CD4-positive, alpha-beta T cell (primary cell): ENCODE measurements at regions not wholly inside any gene's neighbourhood (a gene's known extent, or its start where the extent isn't known, plus 50 kb on each side); places are given as distances from the start of the nearest gene placed in this dataset.

Experiments
- ATAC-seq: fragments of 200-7000 bp; cut with Tn5 transposase; one replicate; pipeline ENCODE4 v1.10.0; 2022; ENCODE audit warnings: mild to moderate bottlenecking; ENCODE audit not compliant: poor library complexity
- CTCF ChIA-PET: fragments of 350-600 bp; sonication (Branson Sonifier 250); formaldehyde crosslinking; loops from one replicate; lab custom pipeline; 2021; ENCODE audit warnings: antibody characterized with exemption, inconsistent platforms; lab: Charles Lee
- POLR2A ChIA-PET: fragments of 350-600 bp; sonication (Branson Sonifier 250); formaldehyde crosslinking; loops from one replicate; lab custom pipeline; 2021; ENCODE audit warnings: antibody characterized with exemption, inconsistent platforms; lab: Charles Lee
- DNase-seq, 14 experiments: peaks; one replicate each; pipeline ENCODE4 v3.0.0-alpha.2; 2013 to 2020; ENCODE audit warnings: mixed read lengths in 2 of 14
- H3K27ac ChIP-seq, 2 donors: one replicate each; pipeline versions ENCODE4 v1.5.1 to v1.7.0; 2013; ENCODE audit warnings: low read length in 2 of 2, low read depth in 1 of 2, mild to moderate bottlenecking in 1 of 2
- H3K27me3 ChIP-seq, 2 experiments: 1 replicate in 1 of 2; 2 replicates in 1 of 2; pipeline versions ENCODE4 v1.6.1 to v1.7.0; 2013; ENCODE audit warnings: low read length in 2 of 2, control low read depth in 1 of 2, mild to moderate bottlenecking in 1 of 2, moderate library complexity in 1 of 2; ENCODE audit not compliant: insufficient read depth in 2 of 2, control insufficient read depth in 1 of 2
- H3K36me3 ChIP-seq: one replicate; pipeline ENCODE4 v1.6.1; 2013; ENCODE audit warnings: low read length, control low read depth; ENCODE audit not compliant: insufficient read depth
- H3K4me1 ChIP-seq: one replicate; pipeline ENCODE4 v1.6.1; 2013; ENCODE audit warnings: low read length, control low read depth; ENCODE audit not compliant: insufficient read depth
- H3K4me3 ChIP-seq: one replicate; pipeline ENCODE4 v1.5.1; 2013; ENCODE audit warnings: mild to moderate bottlenecking, low read length, moderate library complexity
- H3K9me3 ChIP-seq, 2 experiments: 1 replicate in 1 of 2; 2 replicates in 1 of 2; pipeline versions ENCODE4 v1.6.1 to v1.7.0; 2013; ENCODE audit warnings: low read length in 2 of 2, mild to moderate bottlenecking in 2 of 2, control low read depth in 1 of 2, moderate library complexity in 1 of 2; ENCODE audit not compliant: control insufficient read depth in 1 of 2, insufficient read depth in 1 of 2
- H3K27ac Mint-ChIP-seq: one replicate; pipeline ENCODE4 v1.8.0; 2020; ENCODE audit warnings: mixed read lengths
- H3K27me3 Mint-ChIP-seq: one replicate; pipeline ENCODE4 v1.8.0; 2021; ENCODE audit warnings: mixed read lengths
- H3K36me3 Mint-ChIP-seq: one replicate; pipeline ENCODE4 v1.8.0; 2021; ENCODE audit warnings: low read depth, mixed read lengths
- H3K4me1 Mint-ChIP-seq: one replicate; pipeline ENCODE4 v1.8.0; 2021; ENCODE audit warnings: low read depth, mixed read lengths
- H3K4me3 Mint-ChIP-seq: one replicate; pipeline ENCODE4 v1.8.0; 2020; ENCODE audit warnings: mild to moderate bottlenecking, mixed read lengths
- H3K9me3 Mint-ChIP-seq: one replicate; pipeline ENCODE4 v1.8.0; 2020; ENCODE audit warnings: mixed read lengths
- intact Hi-C, 2 experiments: fragments of 100-400 bp; cut with DNase I in 1 of 2; cut with micrococcal nuclease in 1 of 2; formaldehyde crosslinking; loops; one replicate each; pipeline versions ENCODE4 v1.15.1 to v1.9.0; 2023 to 2025; cut with DNase I, micrococcal nuclease
- TF ChIP-seq, protein P1 (sequence below): fragments of 200-600 bp; IDR thresholded peaks from one replicate; pipeline ENCODE4 v1.8.0; 2022; ENCODE audit warnings: antibody characterized with exemption, mild to moderate bottlenecking

DNA sequence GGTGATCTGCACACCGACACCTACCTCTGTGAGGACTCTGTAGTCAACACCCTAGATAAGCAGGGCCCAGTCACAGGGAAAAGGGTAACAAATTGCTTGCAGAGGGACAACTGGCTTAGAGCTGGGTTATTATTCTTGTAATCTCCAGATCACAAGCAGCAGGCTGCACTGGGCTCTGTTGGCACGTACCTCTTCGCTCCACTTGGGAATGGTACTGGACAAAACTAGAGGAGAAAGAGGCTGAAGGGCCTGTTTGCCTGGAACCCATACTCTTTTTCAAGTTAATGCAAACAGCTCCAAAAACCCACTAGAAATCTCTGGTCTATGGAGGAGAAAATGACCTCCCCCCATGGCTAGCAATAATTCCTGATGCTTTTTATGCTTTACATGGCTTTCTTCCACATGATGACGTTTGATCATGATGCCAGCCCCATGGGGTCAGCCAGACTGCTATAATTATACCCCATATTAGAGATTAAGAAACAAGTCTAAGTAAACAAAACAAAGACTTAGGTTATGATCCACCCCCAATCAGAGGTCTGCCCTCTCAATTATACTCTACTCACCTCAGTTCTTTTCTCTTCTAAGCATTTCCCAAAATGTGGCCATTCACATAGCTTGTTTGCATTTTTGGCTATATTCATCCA, 190.0 kb downstream of the UNC5CL start:
- H3K36me3 Mint-ChIP-seq: no peaks in the 10 kb centered on the region
- TF ChIP-seq, protein P1, sequence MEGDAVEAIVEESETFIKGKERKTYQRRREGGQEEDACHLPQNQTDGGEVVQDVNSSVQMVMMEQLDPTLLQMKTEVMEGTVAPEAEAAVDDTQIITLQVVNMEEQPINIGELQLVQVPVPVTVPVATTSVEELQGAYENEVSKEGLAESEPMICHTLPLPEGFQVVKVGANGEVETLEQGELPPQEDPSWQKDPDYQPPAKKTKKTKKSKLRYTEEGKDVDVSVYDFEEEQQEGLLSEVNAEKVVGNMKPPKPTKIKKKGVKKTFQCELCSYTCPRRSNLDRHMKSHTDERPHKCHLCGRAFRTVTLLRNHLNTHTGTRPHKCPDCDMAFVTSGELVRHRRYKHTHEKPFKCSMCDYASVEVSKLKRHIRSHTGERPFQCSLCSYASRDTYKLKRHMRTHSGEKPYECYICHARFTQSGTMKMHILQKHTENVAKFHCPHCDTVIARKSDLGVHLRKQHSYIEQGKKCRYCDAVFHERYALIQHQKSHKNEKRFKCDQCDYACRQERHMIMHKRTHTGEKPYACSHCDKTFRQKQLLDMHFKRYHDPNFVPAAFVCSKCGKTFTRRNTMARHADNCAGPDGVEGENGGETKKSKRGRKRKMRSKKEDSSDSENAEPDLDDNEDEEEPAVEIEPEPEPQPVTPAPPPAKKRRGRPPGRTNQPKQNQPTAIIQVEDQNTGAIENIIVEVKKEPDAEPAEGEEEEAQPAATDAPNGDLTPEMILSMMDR: no peak
- H3K27me3 Mint-ChIP-seq: peaks cover 17% of the 10 kb centered on the region
- H3K4me1 Mint-ChIP-seq: no peaks in the 10 kb centered on the region
- Histone ChIP-seq H3K36me3 (no peaks in the 10 kb centered on the region), H3K9me3 (no peaks in the 10 kb centered on the region), H3K27me3 (peaks cover 2 to 13% of the 10 kb centered on the region in 2 experiments), H3K4me3 (no peak overlapping the region), H3K27ac (no peak overlapping the region), H3K4me1 (no peaks in the 10 kb centered on the region)
- ATAC-seq: no peak
- intact Hi-C loops: loop anchor here in 1 of 2 experiments (5.0 kb wide), 1 partner anchor 1487 kb away; no protein-coding TSS in a partner anchor
- no peak for DNase-seq
- no peaks in the 10 kb centered on the region for H3K9me3 Mint-ChIP-seq
- CTCF ChIA-PET: no interaction called here
- POLR2A ChIA-PET: no interaction called here
- H3K4me3 Mint-ChIP-seq: no peak overlapping the region
- H3K27ac Mint-ChIP-seq: no peak overlapping the region

DNA sequence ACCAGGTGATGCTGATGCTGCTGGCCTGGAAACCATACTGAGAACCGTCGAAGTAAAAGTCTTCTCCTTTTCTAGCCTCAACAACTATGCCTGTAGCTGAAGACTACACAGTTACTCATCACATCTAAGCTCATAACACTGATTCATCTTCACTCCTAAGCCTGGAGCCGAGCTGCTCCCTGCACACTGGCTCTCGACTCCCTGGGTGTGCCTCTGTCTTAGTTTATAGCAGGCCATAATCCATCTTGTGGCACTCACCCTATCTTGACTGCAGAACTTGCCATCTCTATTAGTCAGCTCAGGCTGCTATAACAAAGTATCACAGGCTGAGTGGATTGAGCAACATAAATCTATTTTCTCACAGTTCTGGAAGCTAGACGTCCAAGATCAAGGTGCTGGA, 191.0 kb downstream of the UNC5CL start:
- Mint-ChIP-seq H3K27me3 (peaks cover 26% of the 10 kb centered on the region), H3K9me3 (no peaks in the 10 kb centered on the region), H3K36me3 (no peaks in the 10 kb centered on the region), H3K4me1 (no peaks in the 10 kb centered on the region), H3K27ac (no peak overlapping the region), H3K4me3 (no peak overlapping the region)
- ATAC-seq: no peak
- Histone ChIP-seq H3K4me3 (no peak overlapping the region), H3K27ac (no peak overlapping the region), H3K9me3 (no peaks in the 10 kb centered on the region), H3K27me3 (peaks cover 2 to 15% of the 10 kb centered on the region in 2 experiments), H3K36me3 (no peaks in the 10 kb centered on the region), H3K4me1 (no peaks in the 10 kb centered on the region)
- DNase-seq: no peak
- intact Hi-C loops: loop anchor here in 1 of 2 experiments (5.0 kb wide), 1 partner anchor 1486 kb away; no protein-coding TSS in a partner anchor
- ChIA-PET CTCF (no interaction called here), POLR2A (no interaction called here)
- TF ChIP-seq, protein P1: no peak

DNA sequence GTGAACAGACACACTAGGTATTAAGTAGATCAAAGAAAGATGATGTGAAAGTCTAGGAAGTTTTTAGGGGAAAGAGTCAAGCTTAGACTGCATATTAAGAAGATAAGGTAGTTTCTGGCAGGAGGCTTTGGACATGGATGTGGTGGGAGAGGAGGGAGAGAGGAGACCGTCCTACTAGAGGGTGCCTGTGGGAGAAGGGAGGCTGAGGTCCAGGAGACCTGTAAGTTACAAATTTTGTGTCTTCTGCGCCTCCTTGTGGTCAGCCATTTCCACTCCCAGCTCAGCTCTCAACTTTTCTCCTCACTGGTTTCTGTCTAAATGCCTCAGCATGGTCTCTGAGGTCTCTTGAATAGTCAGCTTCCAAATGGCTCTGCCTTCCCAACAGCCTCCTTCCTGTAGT, 193.5 kb downstream of the UNC5CL start:
- CTCF ChIA-PET: no interaction called here
- intact Hi-C loops: loop anchor here in 1 of 2 experiments (5.0 kb wide), 1 partner anchor 1483 kb away; no protein-coding TSS in a partner anchor
- H3K27me3 Mint-ChIP-seq: peaks cover 35% of the 10 kb centered on the region

More for the DNA sequence above, 193.5 kb downstream of the UNC5CL start:
- Histone ChIP-seq H3K36me3 (no peaks in the 10 kb centered on the region), H3K4me3 (no peak overlapping the region), H3K9me3 (no peaks in the 10 kb centered on the region), H3K27me3 (peaks cover 2 to 15% of the 10 kb centered on the region in 2 experiments), H3K27ac (no peak overlapping the region), H3K4me1 (no peaks in the 10 kb centered on the region)
- no peak overlapping the region for H3K27ac Mint-ChIP-seq
- POLR2A ChIA-PET: no interaction called here
- no peak overlapping the region for H3K4me3 Mint-ChIP-seq
- no peaks in the 10 kb centered on the region for H3K9me3 Mint-ChIP-seq
- H3K36me3 Mint-ChIP-seq: no peaks in the 10 kb centered on the region
- no peaks in the 10 kb centered on the region for H3K4me1 Mint-ChIP-seq
- DNase-seq (peak in 8 of 14 experiments; percentile 1 to 44 (median 14)), ATAC-seq (no peak)
- TF ChIP-seq, protein P1: peak; percentile 30
